GM23248 (cell line): ENCODE measurements at regions not wholly inside any gene's neighbourhood (a gene's known extent, or its start where the extent isn't known, plus 50 kb on each side); places are given as distances from the start of the nearest gene placed in this dataset.

Source experiments
- EZH2 ChIP-seq: fragments of 200-600 bp; sonication (generic); IDR thresholded peaks from 2 replicates; pipeline ENCODE4 v1.6.1; 2018; ENCODE audit warnings: antibody characterized with exemption, mild to moderate bottlenecking; ENCODE audit not compliant: insufficient read depth, poor library complexity, severe bottlenecking
- EZH2phosphoT487 ChIP-seq: fragments of 200-600 bp; sonication (generic); IDR thresholded peaks from 2 replicates; pipeline ENCODE4 v1.6.1; 2018; ENCODE audit warnings: antibody characterized with exemption, moderate library complexity, mild to moderate bottlenecking, low read depth; ENCODE audit not compliant: insufficient read depth

DNA sequence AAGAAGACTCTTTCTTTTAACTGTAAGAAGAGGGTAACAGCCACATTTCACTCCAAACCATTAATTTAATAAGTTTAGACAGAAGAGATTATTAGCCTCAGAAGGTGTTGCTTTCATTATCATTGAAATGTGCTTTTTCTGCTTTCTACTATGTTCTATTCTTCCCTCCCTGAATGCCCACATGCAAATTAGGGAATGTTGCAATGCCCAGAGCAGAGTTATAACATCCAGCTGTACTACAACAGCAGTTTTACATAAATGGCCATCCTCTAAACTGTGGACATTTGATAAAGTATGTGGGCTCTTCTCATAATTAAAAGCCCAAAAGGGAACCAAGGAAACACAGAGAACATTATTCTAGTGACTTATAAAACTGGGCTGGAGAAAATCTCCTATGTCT is 82.2 kb upstream of the SOD1 start:
- TF ChIP-seq EZH2 (no peak), EZH2phosphoT487 (no peak)
